ENCODE measurements at regions not wholly inside any gene's neighbourhood (a gene's known extent, or its start where the extent isn't known, plus 50 kb on each side); places are given as distances from the start of the nearest gene placed in this dataset.

DNA sequence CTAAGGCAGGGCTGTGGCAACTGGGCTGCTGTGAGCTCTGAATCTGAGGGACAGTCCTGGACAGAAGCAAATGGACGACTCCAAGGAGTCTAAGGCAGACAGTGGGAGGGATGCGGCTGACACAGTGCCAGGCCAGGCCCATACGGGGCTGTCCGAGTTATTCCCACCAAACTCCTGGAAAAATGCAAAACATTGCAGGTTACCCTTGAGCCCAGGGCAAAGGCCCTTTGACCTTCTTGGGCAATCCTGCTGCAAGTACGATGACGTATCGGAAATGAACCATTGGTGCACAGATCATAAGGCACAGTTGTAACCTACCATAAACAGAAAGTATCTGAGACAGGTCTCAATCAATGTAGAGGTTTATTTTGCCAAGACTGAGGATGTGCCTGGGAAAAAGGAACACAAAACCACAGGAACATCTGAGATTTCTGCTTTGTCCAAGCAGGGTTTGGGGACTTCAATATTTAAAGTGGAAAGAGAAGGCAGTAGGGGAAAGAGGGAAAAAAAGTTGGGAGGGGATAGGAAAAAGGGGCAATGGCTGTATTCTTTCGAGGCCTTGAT is 118.9 kb downstream of the DACT2 start:
- H3K9ac ChIP-seq (ENCODE audit: insufficient read depth in 1 of 2, low read depth in 2 of 2, low read length in 2 of 2), result no peak overlapping the region

More for the DNA sequence above, 118.9 kb downstream of the DACT2 start:
- Histone ChIP-seq H3K27ac (ENCODE audit: extremely low read depth, low read depth, low read length) (no peak overlapping the region), H3K36me3 (ENCODE audit: control insufficient read depth, insufficient read depth, low read length) (no peaks in the 10 kb centered on the region), H3K4me2 (ENCODE audit: insufficient read depth, low read length) (no peak overlapping the region), H3K27me3 (ENCODE audit: control insufficient read depth in 2 of 2, insufficient read depth in 2 of 2, low read length in 2 of 2) (peaks cover 12 to 70% of the 10 kb centered on the region in 2 experiments), H3K9me1 (ENCODE audit: control insufficient read depth, insufficient read depth, low read length) (no peaks in the 10 kb centered on the region), H3K9me3 (replicated peaks; ENCODE audit: control insufficient read depth, insufficient read depth, low read depth, low read length) (no peaks in the 10 kb centered on the region), H2AFZ (ENCODE audit: low read depth, low read length) (no peak overlapping the region), H3K4me3 (no peak overlapping the region), H3K4me1 (replicated peaks in 1 of 2; ENCODE audit: control insufficient read depth in 2 of 2, insufficient read depth in 2 of 2, low read length in 2 of 2) (no peaks in the 10 kb centered on the region), H4K20me1 (replicated peaks; ENCODE audit: control insufficient read depth, insufficient read depth, low read length) (peaks cover 5% of the 10 kb centered on the region; the same call in 1 of the 2 replicates), H3K79me2 (ENCODE audit: control insufficient read depth, insufficient read depth, low read length) (no peaks in the 10 kb centered on the region)
- in situ Hi-C loops (cut with MboI), result no loop called here
- DNase-seq (ENCODE audit: extremely low read depth in 1 of 4, low spot score in 3 of 4), result no peak
- intact Hi-C loops (cut with micrococcal nuclease), result no loop called here
- POLR2A ChIA-PET, result interaction anchor here (0.6 to 0.9 kb wide), 2 partner anchors 154 to 678 kb away, joined by 3 to 4 read pairs; no protein-coding TSS in a partner anchor
- TF ChIP-seq KHSRP (IDR thresholded peaks at IDR 0.05) (no peak), NEUROD1 (IDR thresholded peaks at IDR 0.05; ENCODE audit: borderline replicate concordance, low read depth, low read length, partially characterized antibody) (no peak), ZNF780A (CRISPR knock-in tag; IDR thresholded peaks at IDR 0.05) (no peak), FOXJ2 (tag; IDR thresholded peaks at IDR 0.05) (no peak), POLR3G (IDR thresholded peaks at IDR 0.05; ENCODE audit: extremely low read depth, insufficient read length, insufficient replicate concordance) (no peak), ZNF778 (CRISPR knock-in tag; IDR thresholded peaks at IDR 0.05) (no peak), FOXM1 (IDR thresholded peaks at IDR 0.05; ENCODE audit: low read depth) (no peak), FOXM1 (CRISPR knock-in tag; IDR thresholded peaks at IDR 0.05; ENCODE audit: low read depth) (no peak), YBX1 (IDR thresholded peaks at IDR 0.05) (no peak), ZNF316 (IDR thresholded peaks at IDR 0.05) (no peak), BRF2 (IDR thresholded peaks at IDR 0.05; ENCODE audit: borderline replicate concordance, insufficient read depth, insufficient read length) (no peak), CBFA2T3 (IDR thresholded peaks at IDR 0.05) (no peak), GATAD2B (IDR thresholded peaks at IDR 0.05; ENCODE audit: borderline replicate concordance) (no peak), POU5F1 (IDR thresholded peaks at IDR 0.05; ENCODE audit: borderline replicate concordance, low read depth, low read length, partially characterized antibody) (no peak), CAMTA2 (CRISPR knock-in tag; conservative IDR thresholded peaks at IDR 0.05) (no peak), ADNP (tag; IDR thresholded peaks at IDR 0.05) (no peak), KLF13 (tag; IDR thresholded peaks at IDR 0.05; ENCODE audit: borderline replicate concordance, low read depth) (no peak), CTBP1 (IDR thresholded peaks at IDR 0.05; ENCODE audit: borderline replicate concordance) (no peak)
- TF ChIP-seq, protein P1, sequence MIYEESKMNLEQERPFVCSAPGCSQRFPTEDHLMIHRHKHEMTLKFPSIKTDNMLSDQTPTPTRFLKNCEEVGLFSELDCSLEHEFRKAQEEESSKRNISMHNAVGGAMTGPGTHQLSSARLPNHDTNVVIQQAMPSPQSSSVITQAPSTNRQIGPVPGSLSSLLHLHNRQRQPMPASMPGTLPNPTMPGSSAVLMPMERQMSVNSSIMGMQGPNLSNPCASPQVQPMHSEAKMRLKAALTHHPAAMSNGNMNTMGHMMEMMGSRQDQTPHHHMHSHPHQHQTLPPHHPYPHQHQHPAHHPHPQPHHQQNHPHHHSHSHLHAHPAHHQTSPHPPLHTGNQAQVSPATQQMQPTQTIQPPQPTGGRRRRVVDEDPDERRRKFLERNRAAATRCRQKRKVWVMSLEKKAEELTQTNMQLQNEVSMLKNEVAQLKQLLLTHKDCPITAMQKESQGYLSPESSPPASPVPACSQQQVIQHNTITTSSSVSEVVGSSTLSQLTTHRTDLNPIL (CRISPR knock-in tag; IDR thresholded peaks at IDR 0.05), result no peak
- TF ChIP-seq, protein P2, sequence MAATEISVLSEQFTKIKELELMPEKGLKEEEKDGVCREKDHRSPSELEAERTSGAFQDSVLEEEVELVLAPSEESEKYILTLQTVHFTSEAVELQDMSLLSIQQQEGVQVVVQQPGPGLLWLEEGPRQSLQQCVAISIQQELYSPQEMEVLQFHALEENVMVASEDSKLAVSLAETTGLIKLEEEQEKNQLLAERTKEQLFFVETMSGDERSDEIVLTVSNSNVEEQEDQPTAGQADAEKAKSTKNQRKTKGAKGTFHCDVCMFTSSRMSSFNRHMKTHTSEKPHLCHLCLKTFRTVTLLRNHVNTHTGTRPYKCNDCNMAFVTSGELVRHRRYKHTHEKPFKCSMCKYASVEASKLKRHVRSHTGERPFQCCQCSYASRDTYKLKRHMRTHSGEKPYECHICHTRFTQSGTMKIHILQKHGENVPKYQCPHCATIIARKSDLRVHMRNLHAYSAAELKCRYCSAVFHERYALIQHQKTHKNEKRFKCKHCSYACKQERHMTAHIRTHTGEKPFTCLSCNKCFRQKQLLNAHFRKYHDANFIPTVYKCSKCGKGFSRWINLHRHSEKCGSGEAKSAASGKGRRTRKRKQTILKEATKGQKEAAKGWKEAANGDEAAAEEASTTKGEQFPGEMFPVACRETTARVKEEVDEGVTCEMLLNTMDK (IDR thresholded peaks at IDR 0.05; ENCODE audit: borderline replicate concordance, insufficient read depth, low read depth, low read length, poor library complexity, severe bottlenecking), result no peak
- no TSS peak for BruUV-seq (replicated peaks)
- FAIRE-seq, result no peak
- WGBS (ENCODE audit: insufficient coverage, low coverage, missing lambda C conversion rate), result 0% methylated on average over 8 of the region's 8 CpGs
- CTCF ChIA-PET (ENCODE audit: low intra/inter-chr PET ratio), result interaction anchor here (1.1 to 1.2 kb wide), 2 partner anchors 115 to 155 kb away, joined by 3 to 5 read pairs; no protein-coding TSS in a partner anchor
- no peak for ATAC-seq
